GM18951 (cell line): ENCODE measurements at regions not wholly inside any gene's neighbourhood (a gene's known extent, or its start where the extent isn't known, plus 50 kb on each side); places are given as distances from the start of the nearest gene placed in this dataset.

ENCODE experiments used
- POLR2A ChIP-seq: IDR thresholded peaks from 4 replicates; pipeline ENCODE4 v1.6.1; 2011; ENCODE audit warnings: mild to moderate bottlenecking; ENCODE audit not compliant: insufficient read length, insufficient read depth; ENCODE audit errors: extremely low read depth
- in situ Hi-C: fragments of 300-500 bp; cut with MboI; formaldehyde crosslinking; loops from one replicate; pipeline ENCODE4 v1.12.0; 2022; ENCODE audit warnings: low sequenced_read_pairs, mixed read lengths, inconsistent platforms; ENCODE audit not compliant: unreplicated experiment

- in situ Hi-C loops, result loop anchor here (10.0 kb wide), 1 partner anchor 56 kb away; the partner anchor contains the start of gene CCDC167
- no peak for TF ChIP-seq POLR2A
Observed at GRCh38 chr6:37551002-37551401, 51.3 kb upstream of the CCDC167 start.

DNA sequence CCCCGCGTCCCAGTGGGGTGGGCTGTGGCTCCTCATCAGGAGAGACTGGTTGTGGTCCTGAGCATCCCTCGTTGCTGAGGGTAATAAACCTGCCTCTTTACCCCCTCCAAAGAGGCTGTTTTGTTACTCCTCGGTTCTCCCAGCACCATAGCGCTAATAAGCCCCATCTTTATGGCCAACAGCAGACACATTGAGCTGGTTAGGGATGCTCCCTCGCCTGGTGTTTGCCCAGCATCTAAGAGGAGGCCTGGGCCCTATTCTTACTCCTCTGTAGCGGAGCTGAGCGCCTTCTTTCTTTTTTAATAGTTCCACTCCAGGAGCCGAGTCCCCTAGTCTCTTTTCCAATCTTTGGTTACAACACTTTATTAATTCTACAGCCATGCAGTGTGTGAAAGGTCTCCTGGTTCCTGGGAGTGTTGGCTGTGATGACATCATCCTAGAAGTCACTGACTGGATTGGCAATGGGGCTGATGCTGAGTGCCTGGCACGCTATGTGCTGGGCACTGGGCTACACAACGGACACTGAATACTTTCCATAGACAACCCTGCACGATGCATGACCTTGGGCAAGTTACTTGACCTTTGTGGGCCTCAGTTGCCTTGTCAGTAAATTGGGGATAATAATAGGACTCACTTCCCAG is 50.6 kb upstream of the CCDC167 start:
- in situ Hi-C loops, result loop anchor here (10.0 kb wide), 1 partner anchor 56 kb away; the partner anchor contains the start of gene CCDC167
- TF ChIP-seq POLR2A, result no peak

DNA sequence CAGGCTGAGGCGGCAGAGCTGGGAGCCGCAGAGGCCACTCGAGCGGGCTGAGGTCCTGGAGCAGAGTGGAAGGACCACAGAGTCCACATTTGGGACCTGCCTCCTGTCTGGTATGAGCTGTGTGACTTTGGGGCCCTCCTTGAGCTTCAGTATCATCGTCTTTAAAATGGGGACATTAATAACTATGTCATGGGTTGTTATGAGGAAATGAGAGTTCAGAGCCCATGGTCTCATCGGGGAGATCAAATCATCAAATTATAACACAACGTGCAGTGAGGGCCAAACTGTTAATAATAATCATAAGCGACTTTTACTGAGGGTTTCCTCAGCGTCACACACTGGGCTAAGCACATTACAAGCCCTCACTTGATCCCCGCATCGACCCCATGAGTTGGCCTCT is 49.9 kb upstream of the CCDC167 start:
- in situ Hi-C loops, result no loop called here
- TF ChIP-seq POLR2A, result no peak
